OCI-LY7 (cell line): ENCODE measurements at regions not wholly inside any gene's neighbourhood (a gene's known extent, or its start where the extent isn't known, plus 50 kb on each side); places are given as distances from the start of the nearest gene placed in this dataset.

Source experiments
- BruUV-seq: library from RNA; stranded (reverse); fragments of 400-500 nt; replicated peaks from 2 replicates; lab custom pipeline; 2021; lab: Mats Ljungman, UMichigan
- CTCF ChIA-PET: fragments of 300-600 bp; sonication (Branson Sonifier 250); formaldehyde crosslinking; loops from one replicate; lab custom pipeline; 2022; ENCODE audit warnings: antibody characterized with exemption; ENCODE audit not compliant: unreplicated experiment; lab: Charles Lee
- POLR2A ChIA-PET: fragments of 300-600 bp; sonication (Branson Sonifier 250); formaldehyde crosslinking; loops from one replicate; lab custom pipeline; 2022; ENCODE audit warnings: antibody characterized with exemption; lab: Charles Lee
- DNase-seq: peaks from one replicate; pipeline ENCODE4 v3.0.0-alpha.2; 2015; ENCODE audit warnings: low spot score
- H2AFZ ChIP-seq: fragments of 200-600 bp; sonication (generic), shearing (Covaris generic); 2 replicates; pipeline ENCODE4 v1.6.1; 2014; ENCODE audit warnings: mild to moderate bottlenecking, antibody characterized with exemption, low read length, moderate library complexity
- H3K27ac ChIP-seq: fragments of 200-600 bp; sonication (generic); 2 replicates; pipeline ENCODE4 v1.5.1; 2014; ENCODE audit warnings: mixed run types, low read depth, mild to moderate bottlenecking, moderate library complexity, low read length, inconsistent platforms; ENCODE audit not compliant: poor library complexity, severe bottlenecking
- H3K36me3 ChIP-seq: fragments of 200-600 bp; sonication (generic); 2 replicates; pipeline ENCODE4 v1.6.1; 2014; ENCODE audit warnings: mild to moderate bottlenecking, antibody characterized with exemption, low read length, moderate library complexity, mixed read lengths; ENCODE audit not compliant: insufficient read depth
- H3K4me1 ChIP-seq: fragments of 200-600 bp; sonication (generic); 2 replicates; pipeline ENCODE4 v1.5.1; 2014; ENCODE audit warnings: mild to moderate bottlenecking, low read length; ENCODE audit not compliant: insufficient read depth, poor library complexity, severe bottlenecking
- H3K4me2 ChIP-seq: fragments of 200-600 bp; sonication (generic); 2 replicates; pipeline ENCODE4 v1.6.1; 2014; ENCODE audit warnings: mild to moderate bottlenecking, low read length
- H3K4me3 ChIP-seq: fragments of 200-600 bp; sonication (generic); 2 replicates; pipeline ENCODE4 v1.5.1; 2014; ENCODE audit warnings: mild to moderate bottlenecking, low read depth, low read length; ENCODE audit not compliant: poor library complexity, severe bottlenecking
- H3K79me2 ChIP-seq: fragments of 200-600 bp; sonication (generic); 2 replicates; pipeline ENCODE4 v1.6.1; 2016; ENCODE audit warnings: low read depth, mild to moderate bottlenecking, low read length, moderate library complexity, mixed read lengths; ENCODE audit not compliant: insufficient read depth
- H3K9me2 ChIP-seq: fragments of 200-600 bp; sonication (generic); 2 replicates; pipeline ENCODE4 v1.6.1; 2016; ENCODE audit warnings: mild to moderate bottlenecking, low read length, mixed read lengths; ENCODE audit not compliant: insufficient read depth
- H3K9me3 ChIP-seq: fragments of 200-600 bp; sonication (generic); 2 replicates; pipeline ENCODE4 v1.6.1; 2014; ENCODE audit warnings: mild to moderate bottlenecking, mixed run types, low read length, mixed read lengths
- H4K20me1 ChIP-seq: fragments of 200-600 bp; sonication (generic); 2 replicates; pipeline ENCODE4 v1.6.1; 2014; ENCODE audit warnings: mild to moderate bottlenecking, antibody characterized with exemption, low read length, moderate library complexity, mixed read lengths; ENCODE audit not compliant: insufficient read depth
- CTCF ChIP-seq: fragments of 200-600 bp; sonication (generic); conservative IDR thresholded peaks from 2 replicates; pipeline ENCODE4 v1.5.1; 2014; ENCODE audit warnings: mild to moderate bottlenecking, antibody characterized with exemption, low read length, moderate library complexity, mixed read lengths
- EZH2phosphoT487 ChIP-seq: fragments of 200-600 bp; sonication (generic); IDR thresholded peaks from 2 replicates; pipeline ENCODE4 v1.6.1; 2018; ENCODE audit warnings: low read depth, borderline replicate concordance, mild to moderate bottlenecking, mixed run types, antibody characterized with exemption, low read length, moderate library complexity, mixed read lengths
- intact Hi-C: fragments of 100-400 bp; cut with micrococcal nuclease; formaldehyde crosslinking; loops from one replicate; pipeline ENCODE4 v1.10.0; 2022; ENCODE audit not compliant: unreplicated experiment

DNA sequence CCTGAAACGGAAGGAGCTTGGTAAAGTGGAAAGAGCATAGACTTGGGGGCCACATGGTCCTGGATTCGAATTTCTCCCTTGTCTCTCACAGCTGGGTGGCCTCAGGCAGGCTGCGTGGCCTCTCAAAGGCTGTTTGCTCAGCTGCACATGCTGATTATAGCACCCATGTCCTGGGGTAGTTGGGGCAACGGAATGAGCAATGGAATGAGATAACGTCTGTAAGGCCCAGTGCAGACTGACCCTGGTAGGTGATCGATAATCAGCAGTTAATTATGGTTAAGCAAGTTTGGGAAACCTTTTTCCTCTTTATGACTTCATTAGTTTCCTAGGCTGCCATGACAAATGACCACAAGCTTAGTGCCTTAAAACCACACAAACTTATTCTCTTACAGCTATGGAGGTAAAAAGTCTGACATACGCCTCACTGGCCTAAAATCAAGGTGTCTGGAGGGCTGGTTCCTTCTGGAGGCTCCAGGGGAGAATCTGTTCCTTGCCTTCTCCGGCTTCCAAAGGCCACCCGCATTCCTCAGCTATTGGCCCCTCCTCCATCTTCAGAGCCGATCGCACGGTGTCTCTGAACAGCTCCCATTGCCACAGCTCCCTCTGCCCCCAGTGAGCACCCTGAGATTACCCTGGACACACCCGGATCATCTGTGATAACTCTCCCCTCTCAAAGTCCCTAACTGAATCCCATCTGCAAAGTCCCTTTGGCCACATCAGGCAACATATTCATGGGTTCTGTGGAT is 294.9 kb upstream of the FOXF1 start:
- Histone ChIP-seq H3K4me1 (no peaks in the 10 kb centered on the region), H3K9me2 (no peaks in the 10 kb centered on the region), H3K4me2 (no peak overlapping the region), H3K79me2 (no peaks in the 10 kb centered on the region), H4K20me1 (no peaks in the 10 kb centered on the region), H3K9me3 (peaks cover 5% of the 10 kb centered on the region; the same call in 1 of the 2 replicates), H3K27ac (no peak overlapping the region), H3K36me3 (no peaks in the 10 kb centered on the region), H3K4me3 (no peak overlapping the region), H2AFZ (no peak overlapping the region)
- no TSS peak for BruUV-seq
- CTCF ChIA-PET: no interaction called here
- no peak for DNase-seq
- TF ChIP-seq EZH2phosphoT487: no peak
- no peak for TF ChIP-seq CTCF
- intact Hi-C loops: no loop called here
- POLR2A ChIA-PET: interaction anchor here (0.7 kb wide), 1 partner anchor 182 kb away, joined by 3 read pairs; no protein-coding TSS in a partner anchor

DNA sequence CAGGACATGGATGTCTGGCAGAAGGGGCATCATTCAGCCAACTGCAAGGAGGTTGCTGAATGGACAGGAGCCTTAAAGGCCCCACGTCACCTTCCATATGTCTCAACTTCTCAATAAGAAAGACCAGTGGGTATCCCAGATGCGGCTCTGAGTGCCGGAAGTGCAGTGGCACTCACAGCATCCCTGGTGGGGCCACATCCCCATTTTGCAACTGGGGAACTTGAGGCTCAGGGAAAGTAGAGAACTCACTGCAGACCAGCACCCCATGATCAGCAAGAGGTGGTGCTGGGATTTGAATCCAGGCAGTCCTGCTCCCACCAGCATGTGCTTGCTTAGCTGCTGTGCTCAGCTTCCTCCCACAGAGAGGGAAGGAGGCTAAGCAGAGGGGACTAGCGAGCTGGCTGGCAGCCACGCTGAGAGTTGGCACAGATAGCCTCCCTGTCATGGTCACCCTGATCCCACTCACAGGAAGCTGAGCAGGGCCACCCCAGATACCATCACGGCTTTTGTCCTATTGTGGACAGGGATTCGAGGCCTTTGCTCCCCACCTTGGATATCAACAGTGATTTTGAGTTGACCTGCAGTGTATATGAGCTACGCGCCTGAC is 294.2 kb upstream of the FOXF1 start:
- Histone ChIP-seq H4K20me1 (no peaks in the 10 kb centered on the region), H3K4me3 (no peak overlapping the region), H2AFZ (no peak overlapping the region), H3K4me2 (no peak overlapping the region), H3K79me2 (no peaks in the 10 kb centered on the region), H3K9me2 (no peaks in the 10 kb centered on the region), H3K4me1 (no peaks in the 10 kb centered on the region), H3K27ac (no peak overlapping the region), H3K9me3 (peaks cover 5% of the 10 kb centered on the region; the same call in 1 of the 2 replicates), H3K36me3 (no peaks in the 10 kb centered on the region)
- intact Hi-C loops: no loop called here
- no peak for DNase-seq
- CTCF ChIA-PET: no interaction called here
- BruUV-seq: no TSS peak
- no peak for TF ChIP-seq CTCF
- no peak for TF ChIP-seq EZH2phosphoT487
- POLR2A ChIA-PET: no interaction called here

GRCh38 chr16:86216591-86216990 is 293.7 kb upstream of the FOXF1 start:
- Histone ChIP-seq H4K20me1 (no peaks in the 10 kb centered on the region), H3K27ac (no peak overlapping the region), H3K9me2 (no peaks in the 10 kb centered on the region), H3K79me2 (no peaks in the 10 kb centered on the region), H3K9me3 (peaks cover 5% of the 10 kb centered on the region; the same call in 1 of the 2 replicates), H3K4me2 (no peak overlapping the region), H3K4me1 (no peaks in the 10 kb centered on the region), H3K4me3 (no peak overlapping the region), H3K36me3 (no peaks in the 10 kb centered on the region), H2AFZ (no peak overlapping the region)
- ChIA-PET CTCF (no interaction called here), POLR2A (no interaction called here)
- BruUV-seq: no TSS peak
- no peak for DNase-seq
- intact Hi-C loops: no loop called here
- TF ChIP-seq EZH2phosphoT487 (no peak), CTCF (no peak)
